NCI-H510A treated with DMSO at 0.1 percent for 48 hours (cell line): ENCODE measurements at regions not wholly inside any gene's neighbourhood (a gene's known extent, or its start where the extent isn't known, plus 50 kb on each side); places are given as distances from the start of the nearest gene placed in this dataset.

Experiments used
- DNase-seq: peaks from one replicate; lab custom pipeline; 2025; lab: John Stamatoyannopoulos, UW

- no peak for DNase-seq
Measured at GRCh38 chr1:13968361-13968760, 268.4 kb downstream of the PRDM2 start.

GRCh38 chr1:13970631-13971247 lies 270.8 kb downstream of the PRDM2 start:
- no peak for DNase-seq

- DNase-seq = no peak
Measured at GRCh38 chr1:13976485-13976884, 276.5 kb downstream of the PRDM2 start.

DNA sequence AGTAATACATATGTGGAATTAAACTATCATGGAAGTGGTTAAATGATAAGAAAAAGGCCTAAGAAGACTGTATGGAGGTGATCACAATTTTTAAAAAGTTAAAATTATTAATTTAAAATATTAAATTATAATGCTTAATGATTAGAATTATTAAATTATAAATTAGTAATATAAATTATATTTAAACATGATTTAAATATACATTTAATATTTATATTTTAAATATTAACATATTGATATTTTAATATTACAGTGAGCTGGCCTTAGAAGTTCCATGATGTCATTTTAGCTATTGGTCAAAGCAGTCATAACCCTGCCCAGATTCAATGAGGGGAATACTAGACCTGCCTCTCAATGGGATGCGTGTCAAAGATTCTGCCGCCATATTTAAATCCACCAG lies 281.2 kb downstream of the PRDM2 start:
- no peak for DNase-seq

- DNase-seq = no peak
Measured at GRCh38 chr1:13983393-13983792, 283.4 kb downstream of the PRDM2 start.

GRCh38 chr1:13990939-13991338 lies 291.0 kb downstream of the PRDM2 start:
- DNase-seq = no peak

DNA sequence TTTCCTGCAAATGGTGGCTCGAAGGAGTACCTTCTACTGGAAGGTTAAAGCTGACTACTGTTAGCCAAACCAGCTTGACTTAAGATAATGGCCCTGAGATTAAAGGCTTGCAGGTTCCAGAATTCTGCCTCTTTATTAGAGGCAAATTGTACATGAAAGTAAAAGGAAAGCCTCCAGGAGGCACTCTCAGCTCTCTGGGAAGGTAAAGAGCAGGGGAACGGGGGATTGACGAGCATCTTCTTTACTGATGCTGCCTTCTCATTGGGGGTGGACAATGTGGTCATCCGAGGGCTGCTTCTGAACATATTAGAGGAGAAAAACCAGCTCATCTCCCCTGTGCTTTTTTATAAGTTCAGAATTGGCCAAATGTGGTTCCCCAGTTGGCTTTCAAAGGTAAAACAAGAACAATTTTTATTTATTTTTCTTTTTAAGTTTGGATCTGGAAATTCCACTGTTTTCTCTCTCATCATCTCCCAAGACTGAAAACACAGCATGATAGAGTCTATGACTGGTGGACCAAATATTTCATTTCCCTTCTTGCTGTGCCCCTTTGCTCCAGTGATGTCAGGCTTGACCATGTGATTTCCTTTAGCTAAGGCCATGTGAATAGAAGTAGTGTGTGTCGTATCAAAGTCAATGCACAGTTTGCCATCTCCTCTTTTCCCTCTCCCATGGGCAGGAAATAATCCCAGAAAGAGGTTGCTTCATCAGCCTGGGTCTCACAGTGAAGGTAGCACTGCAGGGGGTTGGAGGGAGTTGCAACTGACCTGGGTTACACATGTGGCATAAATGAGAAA lies 292.7 kb downstream of the PRDM2 start:
- DNase-seq = no peak

- no peak for DNase-seq
Measured at GRCh38 chr1:13994386-13994785, 294.4 kb downstream of the PRDM2 start.

- DNase-seq = no peak
Measured at GRCh38 chr1:13996334-13996733, 296.3 kb downstream of the PRDM2 start.

DNA sequence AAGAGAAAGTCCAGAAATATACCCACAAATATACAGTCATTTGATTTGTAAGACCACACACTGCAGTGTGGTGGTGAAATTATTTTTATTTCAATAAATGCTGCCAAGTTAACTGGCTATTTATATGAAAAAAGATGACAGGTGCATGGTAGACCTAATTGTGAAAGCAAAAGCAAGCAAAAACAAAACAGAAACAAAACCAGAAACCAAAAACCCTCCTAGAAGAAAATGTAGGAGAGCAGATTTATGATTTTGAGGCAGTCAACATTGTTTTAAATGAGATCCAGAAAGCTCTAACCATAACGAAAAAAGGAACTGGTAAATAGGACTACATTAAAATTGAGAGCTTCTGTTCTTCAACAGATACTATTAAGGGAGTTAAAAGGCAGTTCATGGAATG lies 303.6 kb downstream of the PRDM2 start:
- no peak for DNase-seq

GRCh38 chr1:14009582-14009981 lies 309.6 kb downstream of the PRDM2 start:
- DNase-seq = no peak

DNA sequence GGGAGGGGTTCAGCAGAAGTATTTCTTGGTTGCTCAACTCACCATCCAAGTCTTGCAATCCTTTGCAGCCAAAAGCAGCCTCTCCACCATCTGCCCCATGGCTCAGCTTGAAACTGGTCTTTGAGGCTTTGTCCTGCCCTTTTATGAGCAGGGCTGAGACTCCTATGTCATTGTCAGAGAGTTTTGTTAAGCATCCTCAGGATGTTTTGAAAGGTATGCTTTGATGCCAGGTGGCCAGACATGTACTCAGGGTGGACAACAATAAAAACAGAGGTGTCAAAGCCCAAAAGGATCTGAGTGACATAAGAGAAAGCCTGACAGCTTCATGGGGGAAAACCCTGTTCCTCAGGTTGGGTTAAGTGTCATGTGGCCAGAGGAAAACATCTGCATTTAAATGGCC lies 310.5 kb downstream of the PRDM2 start:
- DNase-seq = no peak

- no peak for DNase-seq
Measured at GRCh38 chr1:14011132-14011531, 311.1 kb downstream of the PRDM2 start.

DNA sequence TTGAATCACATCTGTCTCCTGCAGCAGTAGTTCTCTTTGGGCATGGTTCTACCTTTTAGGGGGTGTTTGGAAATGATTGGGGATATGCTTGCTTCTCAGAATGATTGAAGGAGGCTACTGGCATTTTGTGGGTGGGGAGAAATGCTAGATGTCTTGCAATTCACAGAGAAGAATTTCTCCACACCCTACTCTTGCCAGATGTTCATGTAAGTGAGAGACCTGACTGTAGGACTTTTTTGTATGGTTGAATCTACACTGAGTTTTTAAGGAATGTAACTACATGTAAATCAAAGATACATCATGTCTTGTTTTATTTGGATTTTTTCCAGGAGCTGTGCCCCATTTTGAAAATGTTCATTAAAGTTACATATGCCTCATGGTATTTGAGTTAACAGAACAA lies 311.9 kb downstream of the PRDM2 start:
- no peak for DNase-seq

- DNase-seq = no peak
Measured at GRCh38 chr1:14014929-14015328, 314.9 kb downstream of the PRDM2 start.

DNA sequence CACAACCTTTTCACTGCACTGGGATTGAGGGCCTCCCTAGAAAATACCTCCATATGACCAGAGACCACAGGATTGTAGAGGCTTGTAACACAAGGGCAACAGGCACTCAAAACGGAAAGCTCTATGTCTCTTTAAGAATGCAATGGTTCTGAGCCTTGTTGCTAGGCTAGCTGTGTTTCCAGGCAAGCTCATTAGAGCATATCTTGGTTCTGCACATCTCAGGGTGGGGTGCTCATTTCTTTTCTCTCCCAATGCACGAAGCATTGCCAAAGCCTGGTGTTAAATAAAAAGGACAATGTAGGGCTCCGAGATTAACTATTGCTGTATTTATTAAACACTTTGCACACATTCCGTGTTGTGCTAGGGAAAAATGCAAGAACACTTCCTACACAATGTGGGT lies 315.9 kb downstream of the PRDM2 start:
- DNase-seq = no peak

DNA sequence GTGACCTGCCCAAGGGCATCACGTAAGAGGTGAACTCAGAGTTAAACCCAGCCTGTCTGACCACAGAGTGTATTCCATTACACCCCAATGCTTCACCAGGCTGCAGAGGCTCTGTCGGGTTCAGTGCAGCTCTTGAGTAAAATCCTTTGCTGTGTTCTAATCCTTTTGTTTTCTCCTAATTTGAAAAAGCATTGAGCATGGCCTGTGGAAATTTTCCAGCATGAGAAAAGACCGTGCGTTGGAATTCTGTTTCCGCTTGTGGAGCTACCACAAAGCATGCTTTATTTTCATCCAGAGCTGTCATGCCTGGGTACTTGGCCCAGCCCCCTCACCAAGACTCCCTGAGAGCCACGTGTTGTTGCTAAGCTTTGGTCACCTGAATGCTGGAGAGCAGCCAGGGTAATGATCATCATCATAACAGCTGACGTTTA lies 317.6 kb downstream of the PRDM2 start:
- DNase-seq = no peak

DNA sequence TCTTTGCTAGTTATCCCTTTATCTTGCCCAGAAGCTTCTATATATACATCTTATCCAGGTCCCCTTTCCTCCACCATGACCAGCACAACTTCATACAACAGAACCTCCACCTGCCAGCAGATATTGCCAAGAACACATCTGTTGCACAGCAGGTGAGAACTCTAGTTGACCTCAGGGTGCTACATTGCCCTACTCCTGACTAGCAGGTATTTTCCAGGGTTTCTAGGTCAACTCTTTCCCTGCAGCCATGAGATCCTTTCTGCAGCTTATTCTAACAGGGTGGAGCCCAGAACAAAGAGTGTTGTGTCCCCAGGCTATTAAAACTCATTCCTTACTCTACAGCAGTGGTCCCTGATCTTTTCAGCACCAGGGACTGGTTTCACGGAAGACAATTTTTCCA lies 319.5 kb downstream of the PRDM2 start:
- no peak for DNase-seq

GRCh38 chr1:14020006-14020405 lies 320.0 kb downstream of the PRDM2 start:
- DNase-seq = no peak

DNA sequence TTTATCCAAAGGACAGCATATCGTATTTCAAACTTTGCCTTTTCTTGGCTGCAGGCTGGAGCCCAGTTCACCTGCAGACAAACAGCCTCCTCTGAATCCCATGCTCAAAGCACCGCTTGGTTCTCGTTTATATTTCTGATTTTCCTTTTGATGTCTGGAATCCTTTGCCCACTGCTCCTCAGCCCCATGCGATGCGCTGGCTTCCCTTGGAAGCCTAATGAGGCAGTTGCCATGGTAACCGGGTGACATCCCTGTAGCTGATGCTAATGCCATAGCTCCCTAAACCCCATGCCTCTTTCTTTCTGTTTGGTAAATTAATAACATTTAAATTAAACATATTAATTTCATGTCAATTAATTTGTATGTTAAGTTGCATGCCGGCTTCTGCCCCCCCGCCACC lies 327.1 kb downstream of the PRDM2 start:
- no peak for DNase-seq

- DNase-seq = no peak
Measured at GRCh38 chr1:14031461-14031860, 331.5 kb downstream of the PRDM2 start.

DNA sequence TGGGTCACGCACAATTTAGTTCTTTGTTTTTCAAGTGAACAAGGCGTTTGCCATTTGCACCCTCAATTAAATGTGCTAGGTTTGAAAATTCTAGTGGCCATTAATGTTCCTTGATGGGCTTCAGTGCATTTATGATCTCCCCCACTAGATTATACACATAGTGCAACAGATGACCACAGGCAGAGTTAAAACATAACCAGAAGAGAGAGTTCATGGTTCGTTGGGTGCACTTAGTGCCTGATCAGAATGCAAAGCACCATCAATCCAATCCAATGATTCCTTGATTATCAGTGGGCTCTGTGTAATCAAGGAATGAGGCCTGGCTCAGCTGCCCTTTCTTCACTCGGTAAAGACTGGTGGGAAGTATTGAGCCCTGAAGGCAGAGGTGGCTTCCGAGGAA lies 334.5 kb downstream of the PRDM2 start:
- DNase-seq = no peak

- DNase-seq = peak; percentile 53
Measured at GRCh38 chr1:14037101-14037847, 337.3 kb downstream of the PRDM2 start.
